Liver (tissue), 3 donors: ENCODE measurements at regions not wholly inside any gene's neighbourhood (a gene's known extent, or its start where the extent isn't known, plus 50 kb on each side); places are given as distances from the start of the nearest gene placed in this dataset.

Experiments used
- CTCF ChIP-seq: fragments of 150-350 bp; IDR thresholded peaks from 2 replicates; pipeline ENCODE4 v1.5.1; 2017; ENCODE audit warnings: improper control_type of control experiment, low read depth, low read length; ENCODE audit not compliant: missing input control
- GABPA ChIP-seq, 2 donors: IDR thresholded peaks in 1 of 2; conservative IDR thresholded peaks in 1 of 2; 2 replicates each; pipeline ENCODE4 v1.6.1; 2016; ENCODE audit warnings: antibody characterized with exemption in 2 of 2, mild to moderate bottlenecking in 1 of 2, moderate library complexity in 1 of 2
- HNF4G ChIP-seq: IDR thresholded peaks from 2 replicates; pipeline ENCODE4 v1.6.1; 2016; ENCODE audit warnings: antibody characterized with exemption
- TAF1 ChIP-seq: conservative IDR thresholded peaks from 2 replicates; pipeline ENCODE4 v1.6.1; 2016; ENCODE audit warnings: antibody characterized with exemption, mild to moderate bottlenecking
- YY1 ChIP-seq: IDR thresholded peaks from 2 replicates; pipeline ENCODE4 v1.6.1; 2016; ENCODE audit warnings: antibody characterized with exemption, mild to moderate bottlenecking
- donor health status: healthy.
- donor health status: healthy.

GRCh38 chr13:106918557-106918860, 350.6 kb upstream of the ARGLU1 start:
- TF ChIP-seq CTCF (no peak), HNF4G (no peak), GABPA (IDR thresholded peaks at IDR 0.05 in 1 of 2, conservative IDR thresholded peaks at IDR 0.05 in 1 of 2) (peak in 1 of 2 donors; percentile 4), YY1 (no peak), TAF1 (no peak)
